ENCODE measurements at regions not wholly inside any gene's neighbourhood (a gene's known extent, or its start where the extent isn't known, plus 50 kb on each side); places are given as distances from the start of the nearest gene placed in this dataset.

- no peak for TF ChIP-seq CTCF (IDR thresholded peaks at IDR 0.05)
- intact Hi-C loops (cut with DNase I), result no loop called here
- ATAC-seq (no peak), DNase-seq (no peak)
- H3K27ac ChIP-seq, result no peak overlapping the region
- no peaks in the 10 kb centered on the region for H3K27me3 ChIP-seq
- H3K4me1 ChIP-seq, result no peaks in the 10 kb centered on the region
- H3K36me3 ChIP-seq, result no peaks in the 10 kb centered on the region
- H3K9me3 ChIP-seq, result no peaks in the 10 kb centered on the region
- no peak overlapping the region for H3K4me3 ChIP-seq
Measured at GRCh38 chr16:80059836-80060235, 459.3 kb upstream of the MAF start.

GRCh38 chr16:80058214-80058613 is 457.7 kb upstream of the MAF start:
- H3K27me3 ChIP-seq, result no peaks in the 10 kb centered on the region
- H3K27ac ChIP-seq, result no peak overlapping the region
- H3K4me3 ChIP-seq, result no peak overlapping the region
- no peaks in the 10 kb centered on the region for H3K36me3 ChIP-seq
- intact Hi-C loops (cut with DNase I), result no loop called here
- H3K9me3 ChIP-seq, result no peaks in the 10 kb centered on the region
- DNase-seq, result no peak
- TF ChIP-seq CTCF (IDR thresholded peaks at IDR 0.05), result no peak
- H3K4me1 ChIP-seq, result no peaks in the 10 kb centered on the region
- no peak for ATAC-seq

- Histone ChIP-seq H3K4me1 (no peaks in the 10 kb centered on the region), H3K27me3 (no peaks in the 10 kb centered on the region), H3K27ac (no peak overlapping the region), H3K36me3 (no peaks in the 10 kb centered on the region), H3K4me3 (no peak overlapping the region), H3K9me3 (no peaks in the 10 kb centered on the region)
- intact Hi-C loops (cut with DNase I), result no loop called here
- no peak for TF ChIP-seq CTCF (IDR thresholded peaks at IDR 0.05)
- ATAC-seq (no peak), DNase-seq (no peak)
Measured at GRCh38 chr16:80056324-80056723, 455.8 kb upstream of the MAF start.

- no peaks in the 10 kb centered on the region for H3K9me3 ChIP-seq
- intact Hi-C loops (cut with DNase I), result no loop called here
- no peaks in the 10 kb centered on the region for H3K4me1 ChIP-seq
- DNase-seq (no peak), ATAC-seq (no peak)
- no peaks in the 10 kb centered on the region for H3K36me3 ChIP-seq
- no peak for TF ChIP-seq CTCF (IDR thresholded peaks at IDR 0.05)
- no peak overlapping the region for H3K4me3 ChIP-seq
- no peak overlapping the region for H3K27ac ChIP-seq
- no peaks in the 10 kb centered on the region for H3K27me3 ChIP-seq
Measured at GRCh38 chr16:80055831-80056230, 455.3 kb upstream of the MAF start.

GRCh38 chr16:80054647-80055046 is 454.1 kb upstream of the MAF start:
- H3K27ac ChIP-seq, result no peak overlapping the region
- H3K36me3 ChIP-seq, result no peaks in the 10 kb centered on the region
- no peaks in the 10 kb centered on the region for H3K9me3 ChIP-seq
- H3K27me3 ChIP-seq, result no peaks in the 10 kb centered on the region
- no peaks in the 10 kb centered on the region for H3K4me1 ChIP-seq
- intact Hi-C loops (cut with DNase I), result no loop called here
- ATAC-seq (no peak), DNase-seq (no peak)
- TF ChIP-seq CTCF (IDR thresholded peaks at IDR 0.05), result no peak
- no peak overlapping the region for H3K4me3 ChIP-seq

GRCh38 chr16:80051040-80051439 is 450.5 kb upstream of the MAF start:
- Histone ChIP-seq H3K36me3 (no peaks in the 10 kb centered on the region), H3K27me3 (no peaks in the 10 kb centered on the region), H3K9me3 (no peaks in the 10 kb centered on the region), H3K27ac (no peak overlapping the region), H3K4me3 (no peak overlapping the region), H3K4me1 (no peaks in the 10 kb centered on the region)
- intact Hi-C loops (cut with DNase I), result no loop called here
- no peak for TF ChIP-seq CTCF (IDR thresholded peaks at IDR 0.05)
- DNase-seq (no peak), ATAC-seq (no peak)

Data from upper lobe of right lung (tissue), 1 donor.